K562 (cell line): ENCODE measurements at regions not wholly inside any gene's neighbourhood (a gene's known extent, or its start where the extent isn't known, plus 50 kb on each side); places are given as distances from the start of the nearest gene placed in this dataset.

Source experiments
- ATAC-seq: fragments of 200-7000 bp; cut with Tn5 transposase; 3 replicates; pipeline ENCODE4 v1.9.1; 2020; ENCODE audit warnings: moderate library complexity
- BruUV-seq: library from RNA; stranded (reverse); fragments of 400-500 nt; replicated peaks from 2 replicates; lab custom pipeline; 2021; lab: Mats Ljungman, UMichigan
- CTCF ChIA-PET: fragments of 300-600 bp; formaldehyde crosslinking; extraction: SDS; loops from one replicate; lab custom pipeline; 2021; ENCODE audit warnings: low intra/inter-chr PET ratio; lab: Yijun Ruan, JAX
- POLR2A ChIA-PET: fragments of 300-600, 350-650 bp; sonication (Branson Sonifier 250); formaldehyde crosslinking; extraction: SDS; loops from one replicate; lab custom pipeline; 2021; ENCODE audit warnings: antibody characterized with exemption, inconsistent platforms; lab: Yijun Ruan, JAX
- DNase-seq, 4 experiments: peaks; one replicate each; pipeline versions ENCODE4 v3.0.0 to v3.0.0-alpha.2; 2011 to 2018; ENCODE audit warnings: low spot score in 3 of 4, mixed read lengths in 3 of 4; ENCODE audit errors: extremely low read depth in 1 of 4
- FAIRE-seq: peaks from 2 replicates; lab custom pipeline; 2011; peaks lifted over from hg19 to GRCh38; lab: Jason Lieb, UNC
- H2AFZ ChIP-seq: 2 replicates; pipeline ENCODE4 v1.6.0; 2011; ENCODE audit warnings: low read depth, low read length, control low read depth, inconsistent platforms
- H3K27ac ChIP-seq: fragments of 200-600 bp; 3 replicates; pipeline ENCODE4 v1.8.0; 2011; ENCODE audit warnings: low read depth, mild to moderate bottlenecking, control low read depth, inconsistent platforms, low read length, moderate library complexity, mixed read lengths; ENCODE audit errors: extremely low read depth
- H3K27me3 ChIP-seq, 2 experiments: fragments of 300-600 bp in 1 of 2; 2 replicates in 1 of 2; 3 replicates in 1 of 2; pipeline versions ENCODE4 v1.6.0 to v1.8.0; 2011; ENCODE audit warnings: inconsistent platforms in 2 of 2, low read length in 2 of 2, mild to moderate bottlenecking in 1 of 2, mixed read lengths in 1 of 2, moderate library complexity in 1 of 2; ENCODE audit not compliant: control insufficient read depth in 2 of 2, insufficient read depth in 2 of 2
- H3K36me3 ChIP-seq: fragments of 300-600 bp; 3 replicates; pipeline ENCODE4 v1.8.0; 2011; ENCODE audit warnings: mild to moderate bottlenecking, low read length, inconsistent platforms; ENCODE audit not compliant: control insufficient read depth, insufficient read depth
- H3K4me1 ChIP-seq, 2 experiments: fragments of 200-600 bp in 1 of 2; replicated peaks in 1 of 2; 2 replicates in 1 of 2; 3 replicates in 1 of 2; pipeline versions ENCODE4 v1.5.1 to v1.8.0; 2011; ENCODE audit warnings: inconsistent platforms in 2 of 2, low read length in 2 of 2, mild to moderate bottlenecking in 1 of 2, mixed read lengths in 1 of 2, moderate library complexity in 1 of 2; ENCODE audit not compliant: control insufficient read depth in 2 of 2, insufficient read depth in 2 of 2
- H3K4me2 ChIP-seq: 2 replicates; pipeline ENCODE4 v1.6.1; 2011; ENCODE audit warnings: low read length, control low read depth, inconsistent platforms, mixed read lengths; ENCODE audit not compliant: insufficient read depth
- H3K4me3 ChIP-seq: fragments of 200-600 bp; sonication (generic), shearing (Covaris generic); 2 replicates; pipeline ENCODE4 v1.5.1; 2016; ENCODE audit warnings: control low read depth, inconsistent platforms
- H3K79me2 ChIP-seq: fragments of 200-600 bp; 3 replicates; pipeline ENCODE4 v1.8.0; 2011; ENCODE audit warnings: low read length, inconsistent platforms; ENCODE audit not compliant: control insufficient read depth, insufficient read depth
- H3K9ac ChIP-seq, 2 experiments: 2 replicates each; pipeline versions ENCODE4 v1.6.0 to v1.6.1; 2011; ENCODE audit warnings: low read depth in 2 of 2, low read length in 2 of 2, control low read depth in 1 of 2, inconsistent platforms in 1 of 2, mild to moderate bottlenecking in 1 of 2, mixed read lengths in 1 of 2; ENCODE audit not compliant: insufficient read depth in 1 of 2
- H3K9me1 ChIP-seq: one replicate; pipeline ENCODE4 v1.6.0; 2011; ENCODE audit warnings: inconsistent platforms, mild to moderate bottlenecking, low read length, moderate library complexity; ENCODE audit not compliant: control insufficient read depth, insufficient read depth
- H3K9me3 ChIP-seq: replicated peaks from 2 replicates; pipeline ENCODE4 v1.5.1; 2011; ENCODE audit warnings: low read depth, low read length, inconsistent platforms; ENCODE audit not compliant: control insufficient read depth, insufficient read depth
- H4K20me1 ChIP-seq: replicated peaks from 2 replicates; pipeline ENCODE4 v1.6.1; 2011; ENCODE audit warnings: low read length, inconsistent platforms, mixed read lengths; ENCODE audit not compliant: control insufficient read depth, insufficient read depth
- AFF1 ChIP-seq, 2 experiments: fragments of 450-650 bp; IDR thresholded peaks; 2 replicates each; pipeline ENCODE4 v1.6.1; 2018; ENCODE audit warnings: mild to moderate bottlenecking in 2 of 2, low read depth in 1 of 2; ENCODE audit not compliant: partially characterized antibody in 2 of 2
- CXXC5 ChIP-seq: fragments of 250-450 bp; sonication (Bioruptor Pico); IDR thresholded peaks from 2 replicates; pipeline ENCODE4 v1.8.0; 2022; ENCODE audit warnings: inconsistent platforms, mild to moderate bottlenecking, moderate library complexity
- HINFP ChIP-seq: fragments of 450-650 bp; conservative IDR thresholded peaks from 2 replicates; pipeline ENCODE4 v1.6.1; 2016; ENCODE audit warnings: missing genetic modification characterization, low read depth, mild to moderate bottlenecking, control low read depth, missing compliant biosample characterization
- HMBOX1 ChIP-seq: sonication (generic); IDR thresholded peaks from 2 replicates; pipeline ENCODE4 v1.6.1; 2016
- MAFK ChIP-seq: IDR thresholded peaks from 2 replicates; pipeline ENCODE4 v1.6.1; 2011; ENCODE audit warnings: low read length, improper control_type of control experiment
- MED1 ChIP-seq: sonication (generic); formaldehyde crosslinking; IDR thresholded peaks from 2 replicates; pipeline ENCODE4 v1.8.1; 2023; ENCODE audit warnings: missing genetic modification reagents, borderline replicate concordance
- MEF2A ChIP-seq: IDR thresholded peaks from 2 replicates; pipeline ENCODE4 v1.6.1; 2011; ENCODE audit warnings: low read depth, mild to moderate bottlenecking, low read length, moderate library complexity; ENCODE audit not compliant: control insufficient read depth
- RBM14 ChIP-seq: fragments of 200-400 bp; formaldehyde crosslinking; IDR thresholded peaks from 2 replicates; pipeline ENCODE4 v1.6.1; 2018; ENCODE audit warnings: low read depth, mild to moderate bottlenecking, low read length, moderate library complexity, borderline replicate concordance; ENCODE audit not compliant: insufficient read depth
- SMARCA4 ChIP-seq: fragments of 450-650 bp; IDR thresholded peaks from 2 replicates; pipeline ENCODE4 v1.6.1; 2016
- ZFP30 ChIP-seq: fragments of 250-450 bp; sonication (Bioruptor Pico); IDR thresholded peaks from 2 replicates; pipeline ENCODE4 v1.8.0; 2022; ENCODE audit warnings: moderate library complexity, mild to moderate bottlenecking, inconsistent platforms, borderline replicate concordance
- ZNF274 ChIP-seq: IDR thresholded peaks from 2 replicates; pipeline ENCODE4 v1.6.1; 2011; ENCODE audit warnings: low read depth, mild to moderate bottlenecking, low read length, moderate library complexity, borderline replicate concordance
- ZNF280B ChIP-seq: fragments of 250-450 bp; sonication (Bioruptor Pico); IDR thresholded peaks from 2 replicates; pipeline ENCODE4 v1.5.1; 2021; ENCODE audit warnings: mild to moderate bottlenecking
- ZNF695 ChIP-seq: fragments of 450-650 bp; formaldehyde crosslinking; IDR thresholded peaks from 2 replicates; pipeline ENCODE4 v1.4.0; 2020; ENCODE audit warnings: mild to moderate bottlenecking, moderate library complexity
- ZNF780A ChIP-seq: fragments of 250-450 bp; sonication (Bioruptor Pico); IDR thresholded peaks from 2 replicates; pipeline ENCODE4 v1.5.0; 2021; ENCODE audit warnings: mild to moderate bottlenecking
- ZZZ3 ChIP-seq: fragments of 450-650 bp; IDR thresholded peaks from 2 replicates; pipeline ENCODE4 v1.6.1; 2016; ENCODE audit warnings: antibody characterized with exemption, mild to moderate bottlenecking, moderate library complexity
- in situ Hi-C: fragments of 300-500 bp; cut with MboI; formaldehyde crosslinking; loops from 4 replicates; pipeline ENCODE4 v1.15.0; 2018; ENCODE audit warnings: inconsistent platforms, mixed read lengths
- intact Hi-C: fragments of 100-400 bp; cut with micrococcal nuclease; formaldehyde crosslinking; loops from 2 replicates; pipeline ENCODE4 v1.14.2; 2022

- H2AFZ ChIP-seq, result no peak overlapping the region
- H3K79me2 ChIP-seq, result no peaks in the 10 kb centered on the region
- no peaks in the 10 kb centered on the region for H3K4me1 ChIP-seq
- H3K27me3 ChIP-seq, result no peaks in the 10 kb centered on the region
- in situ Hi-C loops, result no loop called here
- no TSS peak for BruUV-seq
- no peak for DNase-seq
- ChIA-PET POLR2A (no interaction called here), CTCF (no interaction called here)
- H3K9me3 ChIP-seq, result no peaks in the 10 kb centered on the region
- H3K27ac ChIP-seq, result no peak overlapping the region
- intact Hi-C loops, result no loop called here
- H3K36me3 ChIP-seq, result no peaks in the 10 kb centered on the region
- no peak overlapping the region for H3K4me3 ChIP-seq
- H3K9me1 ChIP-seq, result no peaks in the 10 kb centered on the region
- no peak for ATAC-seq
- no peaks in the 10 kb centered on the region for H4K20me1 ChIP-seq
- H3K4me2 ChIP-seq, result no peak overlapping the region
- FAIRE-seq, result no peak
- H3K9ac ChIP-seq, result no peak overlapping the region
- TF ChIP-seq HMBOX1 (no peak), ZFP30 (CRISPR knock-in tag) (no peak), RBM14 (no peak), MAFK (no peak), MED1 (CRISPR knock-in tag) (no peak), ZNF274 (no peak), MEF2A (no peak), CXXC5 (CRISPR knock-in tag) (no peak), SMARCA4 (no peak), HINFP (tag) (no peak), ZNF780A (CRISPR knock-in tag) (no peak), ZNF280B (CRISPR knock-in tag) (no peak), ZZZ3 (no peak), ZNF695 (CRISPR knock-in tag) (no peak), AFF1 (IDR thresholded peaks at IDR 0.05; ENCODE audit: low read depth in 1 of 2, partially characterized antibody in 2 of 2) (no peak)
Measured at GRCh38 chr11:127795326-127795725, 792.0 kb downstream of the ETS1 start.
